Testis (tissue), 2 donors: ENCODE measurements at regions not wholly inside any gene's neighbourhood (a gene's known extent, or its start where the extent isn't known, plus 50 kb on each side); places are given as distances from the start of the nearest gene placed in this dataset.

Experiments used
- POLR2A ChIP-seq: fragments of 450-650 bp; IDR thresholded peaks from one replicate; pipeline ENCODE4 v1.6.1; 2017; ENCODE audit warnings: antibody characterized with exemption, mild to moderate bottlenecking, moderate library complexity
- TF ChIP-seq, protein P1 (sequence below), 3 experiments: fragments of 450-650 bp in 2 of 3; fragments of 200-600 bp in 1 of 3; sonication (generic) in 1 of 3; IDR thresholded peaks; one replicate each; pipeline ENCODE4 v1.5.1; 2016 to 2019; ENCODE audit warnings: antibody characterized with exemption in 3 of 3, mild to moderate bottlenecking in 2 of 3, moderate library complexity in 1 of 3

DNA sequence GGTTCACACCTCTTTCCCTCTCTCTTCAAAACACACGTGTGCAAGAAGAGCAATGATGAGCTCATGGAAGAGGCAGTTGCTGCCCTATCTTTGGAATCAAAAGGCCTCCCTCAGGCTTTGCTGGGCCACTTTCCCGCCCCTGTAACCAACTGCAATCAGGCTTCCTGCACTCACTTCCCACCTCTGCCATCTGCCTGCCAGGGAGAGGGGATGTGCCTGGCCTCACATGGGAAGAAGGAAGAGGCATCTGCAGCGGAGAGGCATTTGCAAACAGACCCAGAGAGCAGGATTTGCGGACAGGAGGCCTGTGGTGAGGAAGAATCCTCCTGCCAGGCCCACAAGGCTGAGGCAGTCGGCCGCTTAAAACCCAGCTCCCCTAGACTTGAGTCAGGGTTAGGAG lies 175.6 kb upstream of the ATP10A start:
- TF ChIP-seq POLR2A, result no peak
- TF ChIP-seq, protein P1, sequence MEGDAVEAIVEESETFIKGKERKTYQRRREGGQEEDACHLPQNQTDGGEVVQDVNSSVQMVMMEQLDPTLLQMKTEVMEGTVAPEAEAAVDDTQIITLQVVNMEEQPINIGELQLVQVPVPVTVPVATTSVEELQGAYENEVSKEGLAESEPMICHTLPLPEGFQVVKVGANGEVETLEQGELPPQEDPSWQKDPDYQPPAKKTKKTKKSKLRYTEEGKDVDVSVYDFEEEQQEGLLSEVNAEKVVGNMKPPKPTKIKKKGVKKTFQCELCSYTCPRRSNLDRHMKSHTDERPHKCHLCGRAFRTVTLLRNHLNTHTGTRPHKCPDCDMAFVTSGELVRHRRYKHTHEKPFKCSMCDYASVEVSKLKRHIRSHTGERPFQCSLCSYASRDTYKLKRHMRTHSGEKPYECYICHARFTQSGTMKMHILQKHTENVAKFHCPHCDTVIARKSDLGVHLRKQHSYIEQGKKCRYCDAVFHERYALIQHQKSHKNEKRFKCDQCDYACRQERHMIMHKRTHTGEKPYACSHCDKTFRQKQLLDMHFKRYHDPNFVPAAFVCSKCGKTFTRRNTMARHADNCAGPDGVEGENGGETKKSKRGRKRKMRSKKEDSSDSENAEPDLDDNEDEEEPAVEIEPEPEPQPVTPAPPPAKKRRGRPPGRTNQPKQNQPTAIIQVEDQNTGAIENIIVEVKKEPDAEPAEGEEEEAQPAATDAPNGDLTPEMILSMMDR (IDR thresholded peaks at IDR 0.05), result no peak
